B cell (primary cell): ENCODE measurements at regions not wholly inside any gene's neighbourhood (a gene's known extent, or its start where the extent isn't known, plus 50 kb on each side); places are given as distances from the start of the nearest gene placed in this dataset.

Source experiments
- EZH2 ChIP-seq: IDR thresholded peaks from 2 replicates; pipeline ENCODE4 v1.6.1; 2012; ENCODE audit warnings: borderline replicate concordance, low read depth, mild to moderate bottlenecking, moderate library complexity, low read length; ENCODE audit not compliant: insufficient read depth, poor library complexity, severe bottlenecking
- TF ChIP-seq, protein P1 (sequence below): fragments of 200-600 bp; IDR thresholded peaks from one replicate; pipeline ENCODE4 v1.8.0; 2022; ENCODE audit warnings: antibody characterized with exemption, mild to moderate bottlenecking

DNA sequence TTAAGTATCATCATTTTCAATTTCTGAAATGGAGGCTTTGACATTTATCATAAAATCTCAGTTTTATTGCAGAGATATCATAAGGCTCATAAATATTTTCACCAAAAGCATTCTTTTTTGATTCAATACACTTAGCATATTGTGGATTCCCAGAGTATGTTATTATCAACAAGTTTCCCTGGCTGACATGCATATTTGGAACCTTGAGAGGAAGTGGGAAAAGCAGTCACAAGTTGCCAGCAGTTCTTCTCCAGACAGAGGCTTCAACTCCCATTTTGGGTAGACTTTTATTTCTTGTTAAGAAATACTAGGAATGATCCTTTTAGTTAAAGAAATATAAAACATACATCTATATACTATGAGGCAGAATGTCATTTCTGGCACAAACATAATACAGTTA, 236.5 kb downstream of the ASXL3 start:
- TF ChIP-seq, protein P1, sequence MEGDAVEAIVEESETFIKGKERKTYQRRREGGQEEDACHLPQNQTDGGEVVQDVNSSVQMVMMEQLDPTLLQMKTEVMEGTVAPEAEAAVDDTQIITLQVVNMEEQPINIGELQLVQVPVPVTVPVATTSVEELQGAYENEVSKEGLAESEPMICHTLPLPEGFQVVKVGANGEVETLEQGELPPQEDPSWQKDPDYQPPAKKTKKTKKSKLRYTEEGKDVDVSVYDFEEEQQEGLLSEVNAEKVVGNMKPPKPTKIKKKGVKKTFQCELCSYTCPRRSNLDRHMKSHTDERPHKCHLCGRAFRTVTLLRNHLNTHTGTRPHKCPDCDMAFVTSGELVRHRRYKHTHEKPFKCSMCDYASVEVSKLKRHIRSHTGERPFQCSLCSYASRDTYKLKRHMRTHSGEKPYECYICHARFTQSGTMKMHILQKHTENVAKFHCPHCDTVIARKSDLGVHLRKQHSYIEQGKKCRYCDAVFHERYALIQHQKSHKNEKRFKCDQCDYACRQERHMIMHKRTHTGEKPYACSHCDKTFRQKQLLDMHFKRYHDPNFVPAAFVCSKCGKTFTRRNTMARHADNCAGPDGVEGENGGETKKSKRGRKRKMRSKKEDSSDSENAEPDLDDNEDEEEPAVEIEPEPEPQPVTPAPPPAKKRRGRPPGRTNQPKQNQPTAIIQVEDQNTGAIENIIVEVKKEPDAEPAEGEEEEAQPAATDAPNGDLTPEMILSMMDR = no peak
- TF ChIP-seq EZH2 = no peak
